ENCODE measurements at regions not wholly inside any gene's neighbourhood (a gene's known extent, or its start where the extent isn't known, plus 50 kb on each side); places are given as distances from the start of the nearest gene placed in this dataset.
A peak's percentile ranks its signal among the peaks of the same experiment; 100 is the strongest.

- dilution Hi-C loops (cut with MboI; ENCODE audit: extremely low pct_ligation_motif_present, low sequenced_read_pairs) = no loop called here
- no peak overlapping the region for H3K27ac ChIP-seq (ENCODE audit: insufficient read depth, low read depth, low read length)
- H3K4me2 ChIP-seq (ENCODE audit: insufficient read depth, low read length) = no peak overlapping the region
- TF ChIP-seq CTCF (IDR thresholded peaks at IDR 0.05; ENCODE audit: extremely low read depth in 1 of 2, insufficient read depth in 1 of 2, low read depth in 1 of 2, low read length in 2 of 2) (no peak), FOS (IDR thresholded peaks at IDR 0.05; ENCODE audit: borderline replicate concordance, insufficient read depth, low read length) (no peak), MAX (IDR thresholded peaks at IDR 0.05; ENCODE audit: insufficient read depth, insufficient read length) (no peak), GATA2 (IDR thresholded peaks at IDR 0.05; ENCODE audit: insufficient read depth, insufficient read length, low read depth, low read length) (no peak)
- FAIRE-seq (no peak), DNase-seq (ENCODE audit: low read depth, low spot score) (no peak)
- no TSS peak for BruUV-seq (replicated peaks)
- no peaks in the 10 kb centered on the region for H3K36me3 ChIP-seq (ENCODE audit: control insufficient read depth in 2 of 2, extremely low read depth in 1 of 2, insufficient read depth in 2 of 2, low read length in 2 of 2)
- H4K20me1 ChIP-seq (replicated peaks; ENCODE audit: control insufficient read depth, extremely low read depth, insufficient read depth, low read length) = no peaks in the 10 kb centered on the region
- ChIA-PET POLR2A (no interaction called here), CTCF (interaction anchor here (1.0 to 1.6 kb wide), 3 partner anchors 8 to 137 kb away, joined by 3 read pairs; no protein-coding TSS in a partner anchor)
- peaks cover 9% of the 10 kb centered on the region for H3K4me1 ChIP-seq (ENCODE audit: control insufficient read depth, extremely low read depth, insufficient read depth, low read length)
- no peaks in the 10 kb centered on the region for H3K79me2 ChIP-seq (ENCODE audit: control insufficient read depth, insufficient read depth, low read length)
- no peaks in the 10 kb centered on the region for H3K27me3 ChIP-seq (ENCODE audit: control insufficient read depth in 2 of 2, insufficient read depth in 2 of 2, low read length in 2 of 2)
- intact Hi-C loops (cut with micrococcal nuclease) = no loop called here
- H3K4me3 ChIP-seq (replicated peaks in 1 of 3; ENCODE audit: insufficient read depth in 1 of 3, low read depth in 1 of 3, low read length in 3 of 3) = no peak overlapping the region
- H3K9me1 ChIP-seq (replicated peaks; ENCODE audit: control insufficient read depth, extremely low read depth, insufficient read depth, low read length) = no peaks in the 10 kb centered on the region
- no peak overlapping the region for H2AFZ ChIP-seq (ENCODE audit: low read depth, low read length)
- H3K9me3 ChIP-seq (replicated peaks; ENCODE audit: control insufficient read depth, insufficient read depth, low read length) = no peaks in the 10 kb centered on the region
- H3K9ac ChIP-seq (replicated peaks; ENCODE audit: extremely low read depth, insufficient read depth, low read length) = no peak overlapping the region
These were observed 61.7 kb upstream of the PTHLH start for GRCh38 chr12:28034271-28034670.

GRCh38 chr12:28035500-28035899 lies 63.0 kb upstream of the PTHLH start:
- ChIA-PET POLR2A (no interaction called here), CTCF (interaction anchor here (0.8 to 1.6 kb wide), 8 partner anchors 9 to 136 kb away, joined by 3 to 4 read pairs (median 3); no protein-coding TSS in a partner anchor)
- no peaks in the 10 kb centered on the region for H3K9me3 ChIP-seq (replicated peaks; ENCODE audit: control insufficient read depth, insufficient read depth, low read length)
- no peaks in the 10 kb centered on the region for H3K27me3 ChIP-seq (ENCODE audit: control insufficient read depth in 2 of 2, insufficient read depth in 2 of 2, low read length in 2 of 2)
- H3K9ac ChIP-seq (replicated peaks; ENCODE audit: extremely low read depth, insufficient read depth, low read length) = no peak overlapping the region
- peaks cover 9% of the 10 kb centered on the region for H3K4me1 ChIP-seq (ENCODE audit: control insufficient read depth, extremely low read depth, insufficient read depth, low read length)
- no peak overlapping the region for H3K4me3 ChIP-seq (replicated peaks in 1 of 3; ENCODE audit: insufficient read depth in 1 of 3, low read depth in 1 of 3, low read length in 3 of 3)
- H3K79me2 ChIP-seq (ENCODE audit: control insufficient read depth, insufficient read depth, low read length) = no peaks in the 10 kb centered on the region
- H3K27ac ChIP-seq (ENCODE audit: insufficient read depth, low read depth, low read length) = no peak overlapping the region
- intact Hi-C loops (cut with micrococcal nuclease) (no loop called here), dilution Hi-C loops (cut with MboI; ENCODE audit: extremely low pct_ligation_motif_present, low sequenced_read_pairs) (no loop called here)
- H2AFZ ChIP-seq (ENCODE audit: low read depth, low read length) = peak overlapping the region; percentile 35
- H4K20me1 ChIP-seq (replicated peaks; ENCODE audit: control insufficient read depth, extremely low read depth, insufficient read depth, low read length) = no peaks in the 10 kb centered on the region
- H3K36me3 ChIP-seq (ENCODE audit: control insufficient read depth in 2 of 2, extremely low read depth in 1 of 2, insufficient read depth in 2 of 2, low read length in 2 of 2) = no peaks in the 10 kb centered on the region
- H3K4me2 ChIP-seq (ENCODE audit: insufficient read depth, low read length) = peak overlapping the region; percentile 32
- DNase-seq (ENCODE audit: low read depth, low spot score) = peak; percentile 63
- TF ChIP-seq FOS (IDR thresholded peaks at IDR 0.05; ENCODE audit: borderline replicate concordance, insufficient read depth, low read length) (peak; percentile 46), JUN (IDR thresholded peaks at IDR 0.05; ENCODE audit: borderline replicate concordance, insufficient read depth, insufficient read length, low read depth) (peak; percentile 67), GATA2 (IDR thresholded peaks at IDR 0.05; ENCODE audit: insufficient read depth, insufficient read length, low read depth, low read length) (no peak), MYC (IDR thresholded peaks at IDR 0.05; ENCODE audit: low read depth, low read length) (no peak)
- FAIRE-seq = no peak
- BruUV-seq (replicated peaks) = no TSS peak
- no peaks in the 10 kb centered on the region for H3K9me1 ChIP-seq (replicated peaks; ENCODE audit: control insufficient read depth, extremely low read depth, insufficient read depth, low read length)
